Lower leg skin (tissue), 3 donors: ENCODE measurements at regions not wholly inside any gene's neighbourhood (a gene's known extent, or its start where the extent isn't known, plus 50 kb on each side); places are given as distances from the start of the nearest gene placed in this dataset.

Experiments
- POLR2A ChIP-seq, 2 donors: fragments of 450-650 bp; IDR thresholded peaks; one replicate each; pipeline ENCODE4 v1.6.1; 2016 to 2017; ENCODE audit warnings: antibody characterized with exemption in 2 of 2, mild to moderate bottlenecking in 1 of 2, moderate library complexity in 1 of 2
- TF ChIP-seq, protein P1 (sequence below), 3 donors: fragments of 450-650 bp; IDR thresholded peaks; one replicate each; pipeline ENCODE4 v1.5.1; 2016; ENCODE audit warnings: antibody characterized with exemption in 3 of 3, mild to moderate bottlenecking in 3 of 3, moderate library complexity in 2 of 3

DNA sequence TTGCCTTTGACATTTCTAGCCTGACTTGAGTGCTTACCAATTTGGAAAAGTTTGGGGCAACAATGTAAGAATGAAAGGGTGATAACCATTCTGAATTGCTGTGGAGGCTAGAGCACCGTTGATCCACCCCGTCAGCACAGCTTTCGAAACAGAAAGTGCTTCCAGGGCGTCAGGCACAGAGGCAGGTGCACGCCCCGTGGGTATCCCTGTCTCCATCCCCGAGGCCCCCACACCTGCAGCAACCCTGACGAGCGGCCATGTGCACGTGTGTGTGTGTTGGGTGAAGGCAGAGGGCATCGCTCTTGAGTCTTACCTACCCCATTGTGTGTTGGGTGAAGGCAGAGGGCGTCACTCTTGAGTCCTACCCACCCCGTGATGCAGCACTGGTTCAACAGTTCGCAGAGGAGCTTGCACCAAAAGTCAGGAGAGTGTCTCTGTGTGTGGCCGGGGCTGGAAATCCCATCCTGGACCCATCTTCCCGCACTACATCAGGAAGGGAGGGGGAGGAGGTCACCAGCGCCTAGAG, 404.5 kb downstream of the BRD1 start:
- TF ChIP-seq, protein P1, sequence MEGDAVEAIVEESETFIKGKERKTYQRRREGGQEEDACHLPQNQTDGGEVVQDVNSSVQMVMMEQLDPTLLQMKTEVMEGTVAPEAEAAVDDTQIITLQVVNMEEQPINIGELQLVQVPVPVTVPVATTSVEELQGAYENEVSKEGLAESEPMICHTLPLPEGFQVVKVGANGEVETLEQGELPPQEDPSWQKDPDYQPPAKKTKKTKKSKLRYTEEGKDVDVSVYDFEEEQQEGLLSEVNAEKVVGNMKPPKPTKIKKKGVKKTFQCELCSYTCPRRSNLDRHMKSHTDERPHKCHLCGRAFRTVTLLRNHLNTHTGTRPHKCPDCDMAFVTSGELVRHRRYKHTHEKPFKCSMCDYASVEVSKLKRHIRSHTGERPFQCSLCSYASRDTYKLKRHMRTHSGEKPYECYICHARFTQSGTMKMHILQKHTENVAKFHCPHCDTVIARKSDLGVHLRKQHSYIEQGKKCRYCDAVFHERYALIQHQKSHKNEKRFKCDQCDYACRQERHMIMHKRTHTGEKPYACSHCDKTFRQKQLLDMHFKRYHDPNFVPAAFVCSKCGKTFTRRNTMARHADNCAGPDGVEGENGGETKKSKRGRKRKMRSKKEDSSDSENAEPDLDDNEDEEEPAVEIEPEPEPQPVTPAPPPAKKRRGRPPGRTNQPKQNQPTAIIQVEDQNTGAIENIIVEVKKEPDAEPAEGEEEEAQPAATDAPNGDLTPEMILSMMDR (IDR thresholded peaks at IDR 0.05): no peak
- TF ChIP-seq POLR2A (IDR thresholded peaks at IDR 0.05): no peak
